ENCODE measurements at regions not wholly inside any gene's neighbourhood (a gene's known extent, or its start where the extent isn't known, plus 50 kb on each side); places are given as distances from the start of the nearest gene placed in this dataset.

- no peak overlapping the region for H3K4me3 ChIP-seq (ENCODE audit: low read depth, low read length)
- no peak for DNase-seq (ENCODE audit: low read depth)
- no peak for TF ChIP-seq CTCF (IDR thresholded peaks at IDR 0.05; ENCODE audit: insufficient read depth, low read depth, low read length, missing control alignments)
Observed at GRCh38 chr13:74778946-74779345, 644.7 kb upstream of the KLF12 start.

DNA sequence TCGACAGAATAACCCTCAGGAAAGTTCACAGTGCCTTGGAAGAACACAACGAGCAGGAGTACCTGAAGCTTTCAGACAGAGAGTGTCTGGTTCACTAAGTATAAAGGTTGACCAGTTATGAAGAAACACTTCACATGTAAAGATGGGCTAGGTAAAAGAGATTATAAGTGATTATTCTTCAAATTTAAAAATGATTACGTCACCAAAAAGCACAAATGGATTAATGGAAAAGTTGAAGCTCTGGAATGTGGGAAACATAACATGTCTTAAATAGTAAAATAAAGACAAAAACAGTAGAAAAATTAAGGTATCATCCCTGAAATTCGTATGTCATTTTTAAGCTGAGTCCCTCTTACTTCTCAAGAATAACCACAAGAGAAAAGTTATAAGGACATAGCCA lies 643.9 kb upstream of the KLF12 start:
- TF ChIP-seq CTCF (IDR thresholded peaks at IDR 0.05; ENCODE audit: insufficient read depth, low read depth, low read length, missing control alignments) = no peak
- no peak for DNase-seq (ENCODE audit: low read depth)
- no peak overlapping the region for H3K4me3 ChIP-seq (ENCODE audit: low read depth, low read length)

GRCh38 chr13:74774264-74774663 lies 640.1 kb upstream of the KLF12 start:
- H3K4me3 ChIP-seq (ENCODE audit: low read depth, low read length) = no peak overlapping the region
- no peak for TF ChIP-seq CTCF (IDR thresholded peaks at IDR 0.05; ENCODE audit: insufficient read depth, low read depth, low read length, missing control alignments)
- DNase-seq (ENCODE audit: low read depth) = no peak

DNA sequence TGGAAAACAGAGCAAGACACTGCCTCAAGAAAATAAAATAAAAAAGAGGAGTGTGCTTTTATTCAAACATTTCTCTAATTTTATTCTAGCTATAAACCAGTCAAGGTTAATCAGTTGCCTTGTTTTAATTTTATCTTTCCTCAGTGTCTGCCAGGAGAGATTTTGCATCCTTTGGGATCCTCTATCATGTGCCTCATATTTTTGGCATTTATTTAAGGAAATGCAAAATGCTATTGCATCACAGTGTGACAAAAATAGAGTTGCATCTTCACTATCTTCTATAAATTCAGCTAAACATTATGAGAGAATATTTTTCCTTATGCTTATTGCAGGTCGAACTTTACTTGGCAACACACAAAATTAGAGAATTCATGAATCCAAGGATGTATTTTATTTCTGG lies 639.0 kb upstream of the KLF12 start:
- TF ChIP-seq CTCF (IDR thresholded peaks at IDR 0.05; ENCODE audit: insufficient read depth, low read depth, low read length, missing control alignments) = no peak
- H3K4me3 ChIP-seq (ENCODE audit: low read depth, low read length) = no peak overlapping the region
- no peak for DNase-seq (ENCODE audit: low read depth)

DNA sequence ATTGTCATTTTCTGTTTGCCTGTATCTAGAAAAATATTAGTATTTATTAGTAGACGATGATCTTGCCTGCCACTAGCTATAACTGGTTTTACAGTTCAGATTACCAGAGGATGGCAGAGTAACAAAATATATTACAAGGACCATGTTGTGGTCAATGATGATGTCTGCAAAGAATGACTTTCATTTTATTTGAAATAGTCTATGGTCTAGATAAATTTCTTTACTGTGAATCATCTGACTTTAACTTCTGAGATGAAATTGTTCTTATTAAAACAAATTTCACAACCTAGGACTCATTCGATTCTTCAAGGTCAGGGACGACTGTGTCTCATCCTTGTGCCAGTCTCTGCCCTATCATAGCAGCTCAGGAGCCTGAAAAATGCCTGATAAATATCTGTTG lies 637.8 kb upstream of the KLF12 start:
- no peak for DNase-seq (ENCODE audit: low read depth)
- no peak overlapping the region for H3K4me3 ChIP-seq (ENCODE audit: low read depth, low read length)
- no peak for TF ChIP-seq CTCF (IDR thresholded peaks at IDR 0.05; ENCODE audit: insufficient read depth, low read depth, low read length, missing control alignments)

DNA sequence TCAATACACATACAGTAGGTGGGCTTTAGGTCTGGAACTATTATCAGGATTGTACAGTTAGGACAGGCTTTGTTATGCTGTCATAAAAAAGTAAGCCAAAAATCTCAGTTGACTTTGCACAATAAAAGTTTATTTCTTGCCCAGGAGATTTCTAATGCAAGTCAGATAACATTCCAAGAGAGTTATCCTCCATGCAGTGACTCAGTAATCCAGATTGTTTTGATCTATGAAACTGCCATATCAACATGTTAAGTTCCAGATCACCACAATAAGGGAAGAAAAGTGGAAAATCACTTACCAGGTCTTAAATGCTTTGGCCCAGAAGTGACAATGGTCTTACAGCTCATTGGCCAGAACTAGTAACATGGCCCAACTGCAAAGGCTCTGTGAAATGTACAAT lies 636.2 kb upstream of the KLF12 start:
- no peak for DNase-seq (ENCODE audit: low read depth)
- no peak for TF ChIP-seq CTCF (IDR thresholded peaks at IDR 0.05; ENCODE audit: insufficient read depth, low read depth, low read length, missing control alignments)
- no peak overlapping the region for H3K4me3 ChIP-seq (ENCODE audit: low read depth, low read length)

- no peak for TF ChIP-seq CTCF (IDR thresholded peaks at IDR 0.05; ENCODE audit: insufficient read depth, low read depth, low read length, missing control alignments)
- no peak for DNase-seq (ENCODE audit: low read depth)
- H3K4me3 ChIP-seq (ENCODE audit: low read depth, low read length) = no peak overlapping the region
Observed at GRCh38 chr13:74769333-74769732, 635.1 kb upstream of the KLF12 start.
